HEK293 (cell line): ENCODE measurements at regions not wholly inside any gene's neighbourhood (a gene's known extent, or its start where the extent isn't known, plus 50 kb on each side); places are given as distances from the start of the nearest gene placed in this dataset.

Source experiments
- CTCF ChIP-seq: fragments of 450-650 bp; formaldehyde crosslinking; IDR thresholded peaks from 2 replicates; pipeline ENCODE4 v1.5.1; 2016; ENCODE audit warnings: missing biosample characterization, missing genetic modification characterization
- HIC1 ChIP-seq: fragments of 450-650 bp; formaldehyde crosslinking; IDR thresholded peaks from 2 replicates; pipeline ENCODE4 v1.5.1; 2016; ENCODE audit warnings: missing biosample characterization, missing genetic modification characterization
- KLF17 ChIP-seq: fragments of 450-650 bp; formaldehyde crosslinking; IDR thresholded peaks from 2 replicates; pipeline ENCODE4 v1.5.1; 2016; ENCODE audit warnings: missing biosample characterization, missing genetic modification characterization
- PRDM2 ChIP-seq: fragments of 450-650 bp; formaldehyde crosslinking; IDR thresholded peaks from 2 replicates; pipeline ENCODE4 v1.5.1; 2016; ENCODE audit warnings: missing biosample characterization, missing genetic modification characterization, borderline replicate concordance
- REST ChIP-seq: fragments of 450-650 bp; formaldehyde crosslinking; IDR thresholded peaks from 2 replicates; pipeline ENCODE4 v1.5.1; 2016; ENCODE audit warnings: missing biosample characterization, missing genetic modification characterization
- YY1 ChIP-seq: fragments of 450-650 bp; formaldehyde crosslinking; IDR thresholded peaks from 2 replicates; pipeline ENCODE4 v1.5.1; 2018; ENCODE audit warnings: missing biosample characterization, missing genetic modification characterization
- ZNF157 ChIP-seq: fragments of 450-650 bp; formaldehyde crosslinking; IDR thresholded peaks from 2 replicates; pipeline ENCODE4 v1.5.1; 2016; ENCODE audit warnings: missing biosample characterization, missing genetic modification characterization
- ZNF280C ChIP-seq: fragments of 450-650 bp; formaldehyde crosslinking; IDR thresholded peaks from 2 replicates; pipeline ENCODE4 v1.5.1; 2016; ENCODE audit warnings: missing biosample characterization, missing genetic modification characterization
- ZNF561 ChIP-seq: fragments of 450-650 bp; IDR thresholded peaks from 2 replicates; pipeline ENCODE4 v1.5.1; 2018; ENCODE audit warnings: missing biosample characterization, missing genetic modification characterization, borderline replicate concordance

GRCh38 chr5:143552680-143553079 is 149.2 kb upstream of the NR3C1 start:
- TF ChIP-seq ZNF157 (tag by site-specific recombination) (no peak), YY1 (tag by site-specific recombination) (no peak), HIC1 (tag by site-specific recombination) (no peak), CTCF (tag by site-specific recombination) (no peak), ZNF561 (tag by site-specific recombination) (no peak), KLF17 (no peak), PRDM2 (tag by site-specific recombination) (no peak), REST (tag by site-specific recombination) (no peak), ZNF280C (tag by site-specific recombination) (no peak)
